Testis (tissue), 2 donors: ENCODE measurements at regions not wholly inside any gene's neighbourhood (a gene's known extent, or its start where the extent isn't known, plus 50 kb on each side); places are given as distances from the start of the nearest gene placed in this dataset.
"Not testable (repeated sequence)": the region's sequence is repeated elsewhere in the genome, so short reads cannot be mapped to it uniquely, and the experiment has no call there.

Source experiments
- DNase-seq: peaks from one replicate; pipeline ENCODE4 v3.0.0-alpha.2; 2019
- H3K27ac ChIP-seq, 2 donors: fragments of 200-600 bp; sonication (generic); one replicate each; pipeline ENCODE4 v1.5.1; 2019
- H3K27me3 ChIP-seq: fragments of 200-600 bp; sonication (generic); one replicate; pipeline ENCODE4 v1.5.1; 2019
- H3K36me3 ChIP-seq: fragments of 200-600 bp; sonication (generic); one replicate; pipeline ENCODE4 v1.5.1; 2017; ENCODE audit warnings: low read depth; ENCODE audit errors: missing control alignments
- H3K4me1 ChIP-seq: fragments of 200-600 bp; sonication (generic); one replicate; pipeline ENCODE4 v1.5.1; 2019
- H3K4me3 ChIP-seq, 2 donors: fragments of 200-600 bp; sonication (generic); one replicate each; pipeline ENCODE4 v1.5.1; 2017 to 2019
- H3K9me3 ChIP-seq: fragments of 200-600 bp; sonication (generic); one replicate; pipeline ENCODE4 v1.5.1; 2017
- POLR2A ChIP-seq: fragments of 450-650 bp; IDR thresholded peaks from one replicate; pipeline ENCODE4 v1.6.1; 2017; ENCODE audit warnings: antibody characterized with exemption, mild to moderate bottlenecking, moderate library complexity
- WGBS, 2 donors: methylation state at CpG; one replicate each; pipeline ENCODE4 v1.1.5; 2018; 5-methylcytosine and 5-hydroxymethylcytosine counted together
- intact Hi-C: fragments of 100-400 bp; cut with DNase I; formaldehyde crosslinking; loops from one replicate; pipeline ENCODE4 v1.15.1; 2023; ENCODE audit warnings: low total_unique reads
- TF ChIP-seq, protein P1 (sequence below), 3 experiments: fragments of 450-650 bp in 2 of 3; fragments of 200-600 bp in 1 of 3; sonication (generic) in 1 of 3; IDR thresholded peaks; one replicate each; pipeline ENCODE4 v1.5.1; 2016 to 2019; ENCODE audit warnings: antibody characterized with exemption in 3 of 3, mild to moderate bottlenecking in 2 of 3, moderate library complexity in 1 of 3

DNA sequence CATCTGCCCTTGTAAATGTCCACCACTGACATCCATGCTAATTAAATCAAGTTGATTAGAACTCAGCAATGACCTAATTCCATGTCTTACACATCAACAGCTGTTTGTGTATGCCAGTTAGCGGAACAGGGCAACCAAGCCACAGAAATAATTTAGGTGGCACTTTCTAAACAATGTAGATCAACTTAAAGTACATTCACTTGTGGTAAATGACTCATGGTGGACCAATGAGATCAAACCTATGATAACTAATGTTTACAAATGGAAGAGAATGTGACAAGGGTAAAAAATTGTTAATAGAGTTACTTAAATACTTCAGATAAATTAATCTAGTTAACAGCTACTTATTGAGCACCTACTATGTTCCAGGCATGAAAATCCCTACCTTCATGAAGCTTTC, 63.1 kb upstream of the ICA1 start:
- Histone ChIP-seq H3K36me3 (no peaks in the 10 kb centered on the region), H3K9me3 (no peaks in the 10 kb centered on the region), H3K27me3 (no peaks in the 10 kb centered on the region), H3K4me1 (no peaks in the 10 kb centered on the region), H3K4me3 (no peak overlapping the region), H3K27ac (no peak overlapping the region)
- 88 to 91% methylated on average over 1 of the region's 1 CpG for WGBS, 2 donors
- DNase-seq = no peak
- TF ChIP-seq POLR2A = no peak
- TF ChIP-seq, protein P1, sequence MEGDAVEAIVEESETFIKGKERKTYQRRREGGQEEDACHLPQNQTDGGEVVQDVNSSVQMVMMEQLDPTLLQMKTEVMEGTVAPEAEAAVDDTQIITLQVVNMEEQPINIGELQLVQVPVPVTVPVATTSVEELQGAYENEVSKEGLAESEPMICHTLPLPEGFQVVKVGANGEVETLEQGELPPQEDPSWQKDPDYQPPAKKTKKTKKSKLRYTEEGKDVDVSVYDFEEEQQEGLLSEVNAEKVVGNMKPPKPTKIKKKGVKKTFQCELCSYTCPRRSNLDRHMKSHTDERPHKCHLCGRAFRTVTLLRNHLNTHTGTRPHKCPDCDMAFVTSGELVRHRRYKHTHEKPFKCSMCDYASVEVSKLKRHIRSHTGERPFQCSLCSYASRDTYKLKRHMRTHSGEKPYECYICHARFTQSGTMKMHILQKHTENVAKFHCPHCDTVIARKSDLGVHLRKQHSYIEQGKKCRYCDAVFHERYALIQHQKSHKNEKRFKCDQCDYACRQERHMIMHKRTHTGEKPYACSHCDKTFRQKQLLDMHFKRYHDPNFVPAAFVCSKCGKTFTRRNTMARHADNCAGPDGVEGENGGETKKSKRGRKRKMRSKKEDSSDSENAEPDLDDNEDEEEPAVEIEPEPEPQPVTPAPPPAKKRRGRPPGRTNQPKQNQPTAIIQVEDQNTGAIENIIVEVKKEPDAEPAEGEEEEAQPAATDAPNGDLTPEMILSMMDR (IDR thresholded peaks at IDR 0.05) = no peak
- intact Hi-C loops = no loop called here

GRCh38 chr7:8327199-8327598, 65.2 kb upstream of the ICA1 start:
- Histone ChIP-seq H3K36me3 (no peaks in the 10 kb centered on the region), H3K27me3 (no peaks in the 10 kb centered on the region), H3K4me3 (no peak overlapping the region), H3K4me1 (no peaks in the 10 kb centered on the region), H3K27ac (no peak overlapping the region), H3K9me3 (no peaks in the 10 kb centered on the region)
- DNase-seq = no peak
- WGBS, 2 donors = 87 to 99% methylated on average over 3 of the region's 3 CpGs
- TF ChIP-seq, protein P1 (IDR thresholded peaks at IDR 0.05) = no peak
- no peak for TF ChIP-seq POLR2A
- intact Hi-C loops = no loop called here

DNA sequence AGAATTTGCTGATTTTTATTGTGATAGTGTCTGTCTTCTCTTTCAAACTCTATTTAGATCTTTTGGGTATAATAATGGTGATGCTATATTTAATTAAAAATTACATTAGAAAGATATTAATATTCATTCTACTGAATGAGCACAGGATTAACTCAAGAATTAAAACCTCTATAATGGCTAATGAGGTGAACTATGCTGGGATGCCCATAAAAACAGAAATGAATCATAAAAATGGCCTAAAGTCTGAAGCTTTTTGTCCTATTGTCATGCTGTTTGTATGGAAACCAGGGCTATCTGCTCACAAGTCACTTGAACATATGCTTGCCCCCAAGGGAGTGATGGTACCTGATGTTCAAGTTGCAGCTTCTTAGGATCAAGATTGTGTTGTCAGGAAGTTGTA, 76.2 kb upstream of the ICA1 start:
- Histone ChIP-seq H3K9me3 (no peaks in the 10 kb centered on the region), H3K27me3 (no peaks in the 10 kb centered on the region), H3K36me3 (no peaks in the 10 kb centered on the region), H3K27ac (no peak overlapping the region), H3K4me1 (no peaks in the 10 kb centered on the region), H3K4me3 (no peak overlapping the region)
- intact Hi-C loops = no loop called here
- TF ChIP-seq, protein P1 (IDR thresholded peaks at IDR 0.05) = no peak
- TF ChIP-seq POLR2A = no peak
- no peak for DNase-seq

GRCh38 chr7:8343556-8343955, 81.6 kb upstream of the ICA1 start:
- TF ChIP-seq, protein P1 (IDR thresholded peaks at IDR 0.05) = no peak
- TF ChIP-seq POLR2A = no peak
- no peak for DNase-seq
- H3K27me3 ChIP-seq = no peaks in the 10 kb centered on the region
- H3K9me3 ChIP-seq = no peaks in the 10 kb centered on the region
- intact Hi-C loops = no loop called here
- H3K36me3 ChIP-seq = no peaks in the 10 kb centered on the region
- WGBS, 2 donors = 79 to 83% methylated on average over 5 of the region's 5 CpGs
- no peak overlapping the region for H3K27ac ChIP-seq
- no peaks in the 10 kb centered on the region for H3K4me1 ChIP-seq
- no peak overlapping the region for H3K4me3 ChIP-seq

GRCh38 chr7:8347395-8347794, 85.4 kb upstream of the ICA1 start:
- WGBS, 2 donors = 68 to 74% methylated on average over 2 of the region's 2 CpGs
- DNase-seq, H3K27me3 ChIP-seq, H3K36me3 ChIP-seq, H3K4me3 ChIP-seq, H3K4me1 ChIP-seq, H3K27ac ChIP-seq, intact Hi-C loops, H3K9me3 ChIP-seq: not testable (repeated sequence)

DNA sequence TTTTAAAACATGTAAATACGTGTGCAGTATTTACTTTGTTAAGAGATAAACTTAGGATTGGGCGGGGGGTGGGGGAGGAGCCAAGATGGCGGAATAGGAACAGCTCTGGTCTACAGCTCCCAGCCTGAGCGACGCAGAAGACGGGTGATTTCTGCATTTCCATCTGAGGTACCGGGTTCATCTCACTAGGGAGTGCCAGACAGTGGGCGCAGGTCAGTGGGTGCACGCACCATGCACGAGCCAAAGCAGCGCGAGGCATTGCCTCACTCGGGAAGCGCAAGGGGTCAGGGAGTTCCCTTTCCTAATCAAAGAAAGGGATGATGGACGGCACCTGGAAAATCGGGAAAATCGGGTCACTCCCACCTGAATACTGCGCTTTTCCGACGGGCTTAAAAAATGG, 81.8 kb upstream of the NXPH1 start:
- DNase-seq, H3K27ac ChIP-seq, H3K9me3 ChIP-seq, H3K27me3 ChIP-seq, H3K4me1 ChIP-seq, H3K4me3 ChIP-seq, intact Hi-C loops, H3K36me3 ChIP-seq: not testable (repeated sequence)
- WGBS, 2 donors = 82 to 89% methylated on average over 20 of the region's 20 CpGs
